Caco-2 (cell line): ENCODE measurements at regions not wholly inside any gene's neighbourhood (a gene's known extent, or its start where the extent isn't known, plus 50 kb on each side); places are given as distances from the start of the nearest gene placed in this dataset.

ENCODE experiments used
- BruUV-seq: library from RNA; stranded (reverse); fragments of 400-500 nt; replicated peaks from 2 replicates; lab custom pipeline; 2021; lab: Mats Ljungman, UMichigan
- CTCF ChIA-PET: fragments of 300-600 bp; sonication (Branson Sonifier 250); formaldehyde crosslinking; loops from one replicate; lab custom pipeline; 2022; ENCODE audit warnings: antibody characterized with exemption; lab: Charles Lee
- POLR2A ChIA-PET: fragments of 300-600 bp; sonication (Branson Sonifier 250); formaldehyde crosslinking; loops from one replicate; lab custom pipeline; 2022; ENCODE audit warnings: antibody characterized with exemption; lab: Charles Lee
- DNase-seq, 2 experiments: peaks; one replicate each; pipeline versions ENCODE4 v3.0.0 to v3.0.0-alpha.2; 2020 to 2022
- H3K27me3 ChIP-seq: replicated peaks from 2 replicates; pipeline ENCODE4 v1.6.0; 2011; ENCODE audit warnings: low read length; ENCODE audit not compliant: control insufficient read depth, insufficient read depth
- H3K36me3 ChIP-seq: 2 replicates; pipeline ENCODE4 v1.5.1; 2011; ENCODE audit warnings: low read length; ENCODE audit not compliant: control insufficient read depth, insufficient read depth
- H3K4me1 ChIP-seq: fragments of 250-450 bp; sonication (Bioruptor Pico); 2 replicates; pipeline ENCODE4 v1.5.1; 2020; ENCODE audit warnings: mild to moderate bottlenecking
- H3K4me3 ChIP-seq: 2 replicates; pipeline ENCODE4 v1.5.1; 2011; ENCODE audit warnings: low read depth, mild to moderate bottlenecking, control low read depth, low read length
- H3K9me3 ChIP-seq: fragments of 250-450 bp; sonication (Bioruptor Pico); 2 replicates; pipeline ENCODE4 v1.5.1; 2020; ENCODE audit warnings: mild to moderate bottlenecking, moderate library complexity
- H3K27ac Mint-ChIP-seq: one replicate; pipeline ENCODE4 v1.8.0; 2022; ENCODE audit warnings: mixed read lengths; ENCODE audit not compliant: unreplicated experiment
- H3K27me3 Mint-ChIP-seq: one replicate; pipeline ENCODE4 v1.8.0; 2022; ENCODE audit warnings: mixed read lengths; ENCODE audit not compliant: insufficient read depth, unreplicated experiment
- H3K36me3 Mint-ChIP-seq: one replicate; pipeline ENCODE4 v1.8.0; 2022; ENCODE audit warnings: mild to moderate bottlenecking, mixed read lengths; ENCODE audit not compliant: insufficient read depth, unreplicated experiment
- H3K4me1 Mint-ChIP-seq: one replicate; pipeline ENCODE4 v1.8.0; 2022; ENCODE audit warnings: low read depth, mixed read lengths; ENCODE audit not compliant: unreplicated experiment
- H3K4me3 Mint-ChIP-seq: one replicate; pipeline ENCODE4 v1.8.0; 2022; ENCODE audit warnings: mild to moderate bottlenecking, moderate library complexity, mixed read lengths; ENCODE audit not compliant: unreplicated experiment
- H3K9me3 Mint-ChIP-seq: one replicate; pipeline ENCODE4 v1.8.0; 2022; ENCODE audit warnings: mixed read lengths; ENCODE audit not compliant: unreplicated experiment
- CTCF ChIP-seq, 2 experiments: fragments of 200-600 bp in 1 of 2; IDR thresholded peaks; 1 replicate in 1 of 2; 2 replicates in 1 of 2; pipeline versions ENCODE4 v1.5.1 to v1.8.0; 2011 to 2022; ENCODE audit warnings: antibody characterized with exemption in 1 of 2, control low read depth in 1 of 2, inconsistent platforms in 1 of 2, low read depth in 1 of 2, low read length in 1 of 2, mild to moderate bottlenecking in 1 of 2, moderate library complexity in 1 of 2; ENCODE audit not compliant: insufficient read depth in 1 of 2, severe bottlenecking in 1 of 2, unreplicated experiment in 1 of 2
- intact Hi-C: fragments of 100-400 bp; cut with micrococcal nuclease; formaldehyde crosslinking; loops from one replicate; pipeline ENCODE4 v1.10.0; 2022; ENCODE audit not compliant: unreplicated experiment

GRCh38 chr7:46237466-46237865 is 316.4 kb upstream of the IGFBP3 start:
- intact Hi-C loops, result no loop called here
- BruUV-seq, result no TSS peak
- Histone ChIP-seq H3K36me3 (no peaks in the 10 kb centered on the region), H3K9me3 (no peaks in the 10 kb centered on the region), H3K27me3 (no peaks in the 10 kb centered on the region), H3K4me1 (no peaks in the 10 kb centered on the region), H3K4me3 (no peak overlapping the region)
- POLR2A ChIA-PET, result no interaction called here
- H3K36me3 Mint-ChIP-seq, result no peaks in the 10 kb centered on the region
- H3K4me1 Mint-ChIP-seq, result no peaks in the 10 kb centered on the region
- CTCF ChIA-PET, result no interaction called here
- peaks cover 7% of the 10 kb centered on the region for H3K9me3 Mint-ChIP-seq
- no peaks in the 10 kb centered on the region for H3K27me3 Mint-ChIP-seq
- no peak for DNase-seq
- no peak overlapping the region for H3K27ac Mint-ChIP-seq
- no peak overlapping the region for H3K4me3 Mint-ChIP-seq
- TF ChIP-seq CTCF (IDR thresholded peaks at IDR 0.05; ENCODE audit: insufficient read depth in 1 of 2, low read depth in 1 of 2, low read length in 1 of 2, severe bottlenecking in 1 of 2, unreplicated experiment in 1 of 2), result no peak

- Mint-ChIP-seq H3K9me3 (no peaks in the 10 kb centered on the region), H3K4me3 (no peak overlapping the region), H3K4me1 (peaks cover 7% of the 10 kb centered on the region), H3K36me3 (no peaks in the 10 kb centered on the region), H3K27ac (no peak overlapping the region), H3K27me3 (peaks cover 4% of the 10 kb centered on the region)
- Histone ChIP-seq H3K4me3 (no peak overlapping the region), H3K4me1 (no peaks in the 10 kb centered on the region), H3K27me3 (no peaks in the 10 kb centered on the region), H3K36me3 (no peaks in the 10 kb centered on the region), H3K9me3 (no peaks in the 10 kb centered on the region)
- intact Hi-C loops, result no loop called here
- ChIA-PET POLR2A (no interaction called here), CTCF (no interaction called here)
- no TSS peak for BruUV-seq
- TF ChIP-seq CTCF (IDR thresholded peaks at IDR 0.05; ENCODE audit: insufficient read depth in 1 of 2, low read depth in 1 of 2, low read length in 1 of 2, severe bottlenecking in 1 of 2, unreplicated experiment in 1 of 2), result no peak
- no peak for DNase-seq
Measured at GRCh38 chr7:46233585-46234329, 312.7 kb upstream of the IGFBP3 start.

GRCh38 chr7:46230990-46231305 is 309.9 kb upstream of the IGFBP3 start:
- TF ChIP-seq CTCF (IDR thresholded peaks at IDR 0.05; ENCODE audit: insufficient read depth in 1 of 2, low read depth in 1 of 2, low read length in 1 of 2, severe bottlenecking in 1 of 2, unreplicated experiment in 1 of 2), result no peak
- Histone ChIP-seq H3K4me1 (no peaks in the 10 kb centered on the region), H3K9me3 (no peaks in the 10 kb centered on the region), H3K27me3 (no peaks in the 10 kb centered on the region), H3K4me3 (no peak overlapping the region), H3K36me3 (no peaks in the 10 kb centered on the region)
- ChIA-PET POLR2A (no interaction called here), CTCF (no interaction called here)
- Mint-ChIP-seq H3K4me1 (peaks cover 7% of the 10 kb centered on the region), H3K27ac (no peak overlapping the region), H3K4me3 (no peak overlapping the region), H3K9me3 (no peaks in the 10 kb centered on the region), H3K36me3 (no peaks in the 10 kb centered on the region), H3K27me3 (peaks cover 4% of the 10 kb centered on the region)
- BruUV-seq, result no TSS peak
- no peak for DNase-seq
- intact Hi-C loops, result no loop called here
